ENCODE measurements at regions not wholly inside any gene's neighbourhood (a gene's known extent, or its start where the extent isn't known, plus 50 kb on each side); places are given as distances from the start of the nearest gene placed in this dataset.

DNA sequence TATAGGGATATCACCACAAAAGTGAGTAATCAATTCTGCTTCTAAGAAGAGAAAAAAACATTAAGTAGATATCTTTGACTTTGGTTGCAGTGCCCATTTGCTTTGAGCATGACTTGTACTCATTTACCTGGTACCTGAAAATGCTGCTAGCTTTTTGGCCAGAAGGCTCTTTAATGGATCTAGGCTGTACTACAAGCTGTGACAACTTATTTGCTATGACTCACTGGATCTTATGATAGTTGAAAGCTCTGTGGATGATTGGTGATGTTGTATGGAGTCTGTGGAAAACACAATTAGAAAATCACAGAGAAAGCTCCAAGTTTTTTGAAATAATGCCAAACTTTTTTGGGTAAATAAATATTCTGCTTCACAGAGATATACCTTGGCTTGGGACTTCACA, 960.9 kb upstream of the FBXO33 start:
- TF ChIP-seq POLR2AphosphoS5 (IDR thresholded peaks at IDR 0.05; ENCODE audit: low read depth, low read length) (no peak), TAF1 (IDR thresholded peaks at IDR 0.05; ENCODE audit: borderline replicate concordance, insufficient read depth, low read length) (no peak), SIN3A (IDR thresholded peaks at IDR 0.05; ENCODE audit: borderline replicate concordance, insufficient read depth, low read length) (no peak), FOXP2 (optimal IDR thresholded peaks at IDR 0.05; ENCODE audit: borderline replicate concordance, extremely low read depth, extremely low read length, insufficient read depth) (no peak)
- TF ChIP-seq, protein P1, sequence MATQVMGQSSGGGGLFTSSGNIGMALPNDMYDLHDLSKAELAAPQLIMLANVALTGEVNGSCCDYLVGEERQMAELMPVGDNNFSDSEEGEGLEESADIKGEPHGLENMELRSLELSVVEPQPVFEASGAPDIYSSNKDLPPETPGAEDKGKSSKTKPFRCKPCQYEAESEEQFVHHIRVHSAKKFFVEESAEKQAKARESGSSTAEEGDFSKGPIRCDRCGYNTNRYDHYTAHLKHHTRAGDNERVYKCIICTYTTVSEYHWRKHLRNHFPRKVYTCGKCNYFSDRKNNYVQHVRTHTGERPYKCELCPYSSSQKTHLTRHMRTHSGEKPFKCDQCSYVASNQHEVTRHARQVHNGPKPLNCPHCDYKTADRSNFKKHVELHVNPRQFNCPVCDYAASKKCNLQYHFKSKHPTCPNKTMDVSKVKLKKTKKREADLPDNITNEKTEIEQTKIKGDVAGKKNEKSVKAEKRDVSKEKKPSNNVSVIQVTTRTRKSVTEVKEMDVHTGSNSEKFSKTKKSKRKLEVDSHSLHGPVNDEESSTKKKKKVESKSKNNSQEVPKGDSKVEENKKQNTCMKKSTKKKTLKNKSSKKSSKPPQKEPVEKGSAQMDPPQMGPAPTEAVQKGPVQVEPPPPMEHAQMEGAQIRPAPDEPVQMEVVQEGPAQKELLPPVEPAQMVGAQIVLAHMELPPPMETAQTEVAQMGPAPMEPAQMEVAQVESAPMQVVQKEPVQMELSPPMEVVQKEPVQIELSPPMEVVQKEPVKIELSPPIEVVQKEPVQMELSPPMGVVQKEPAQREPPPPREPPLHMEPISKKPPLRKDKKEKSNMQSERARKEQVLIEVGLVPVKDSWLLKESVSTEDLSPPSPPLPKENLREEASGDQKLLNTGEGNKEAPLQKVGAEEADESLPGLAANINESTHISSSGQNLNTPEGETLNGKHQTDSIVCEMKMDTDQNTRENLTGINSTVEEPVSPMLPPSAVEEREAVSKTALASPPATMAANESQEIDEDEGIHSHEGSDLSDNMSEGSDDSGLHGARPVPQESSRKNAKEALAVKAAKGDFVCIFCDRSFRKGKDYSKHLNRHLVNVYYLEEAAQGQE (IDR thresholded peaks at IDR 0.05; ENCODE audit: insufficient read depth in 1 of 2, low read depth in 2 of 2, low read length in 2 of 2) = no peak

DNA sequence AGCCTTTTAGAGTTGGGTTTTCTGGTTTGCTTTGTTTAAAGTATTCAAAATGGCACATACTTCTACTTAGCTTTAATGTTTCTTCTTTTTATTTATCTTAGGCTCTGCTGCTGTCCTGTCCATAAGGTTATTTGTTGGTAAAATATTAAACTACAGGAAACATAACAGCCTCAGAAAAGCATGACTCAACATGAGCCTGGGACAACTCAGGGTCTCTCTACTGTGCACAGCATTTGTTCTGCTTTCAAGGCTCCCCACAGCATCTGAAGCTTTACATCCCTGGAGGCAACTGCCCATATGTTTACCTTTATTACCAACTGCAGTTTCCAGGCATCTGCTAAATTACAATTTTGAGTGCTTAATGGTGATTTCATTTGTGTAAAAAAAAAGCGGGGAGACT, 954.2 kb upstream of the FBXO33 start:
- TF ChIP-seq, protein P1 (IDR thresholded peaks at IDR 0.05; ENCODE audit: insufficient read depth in 1 of 2, low read depth in 2 of 2, low read length in 2 of 2) = no peak
- TF ChIP-seq TAF1 (IDR thresholded peaks at IDR 0.05; ENCODE audit: borderline replicate concordance, insufficient read depth, low read length) (no peak), FOXP2 (optimal IDR thresholded peaks at IDR 0.05; ENCODE audit: borderline replicate concordance, extremely low read depth, extremely low read length, insufficient read depth) (no peak), POLR2AphosphoS5 (IDR thresholded peaks at IDR 0.05; ENCODE audit: low read depth, low read length) (no peak), SIN3A (IDR thresholded peaks at IDR 0.05; ENCODE audit: borderline replicate concordance, insufficient read depth, low read length) (no peak)

DNA sequence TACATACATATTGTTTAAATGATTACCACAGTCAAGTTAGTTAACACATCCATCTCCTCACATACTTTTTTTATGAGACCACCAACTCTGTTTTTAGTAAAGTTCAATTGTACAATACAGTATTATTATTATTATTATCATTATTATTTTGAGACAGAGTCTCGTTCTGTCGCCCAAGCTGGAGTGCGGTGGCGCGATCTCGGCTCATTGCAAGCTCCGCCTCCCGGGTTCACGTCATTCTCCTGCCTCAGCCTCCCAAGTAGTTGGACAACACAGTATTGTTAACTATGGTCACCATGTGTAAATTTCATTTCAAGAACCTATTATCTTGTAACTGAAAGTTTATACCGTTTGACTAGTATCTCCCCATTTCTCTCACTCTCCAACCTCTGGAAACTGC, 942.0 kb upstream of the FBXO33 start:
- TF ChIP-seq, protein P1 (IDR thresholded peaks at IDR 0.05; ENCODE audit: insufficient read depth in 1 of 2, low read depth in 2 of 2, low read length in 2 of 2) = no peak
- TF ChIP-seq SIN3A (IDR thresholded peaks at IDR 0.05; ENCODE audit: borderline replicate concordance, insufficient read depth, low read length) = no peak

DNA sequence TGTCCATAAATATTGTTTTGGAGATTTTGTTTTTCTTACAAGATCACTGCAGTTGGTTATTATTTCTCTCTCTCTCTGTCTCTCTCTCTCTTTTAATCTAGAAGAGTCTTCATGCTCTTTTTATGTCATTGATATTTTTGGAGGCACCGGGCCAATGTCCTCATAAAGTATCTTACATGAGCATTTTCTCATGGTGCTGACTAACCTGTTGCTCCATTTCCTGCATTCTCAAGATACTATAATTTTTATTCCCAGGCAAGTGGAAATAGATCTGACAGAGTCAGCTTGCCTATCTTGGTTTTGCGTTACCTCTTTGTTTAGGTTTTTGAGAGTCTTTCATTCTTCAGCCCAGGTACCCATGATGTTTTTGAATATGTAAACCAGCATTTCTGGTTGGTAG, 938.8 kb upstream of the FBXO33 start:
- TF ChIP-seq SIN3A (IDR thresholded peaks at IDR 0.05; ENCODE audit: borderline replicate concordance, insufficient read depth, low read length) = no peak
- no peak for TF ChIP-seq TAF1 (IDR thresholded peaks at IDR 0.05; ENCODE audit: borderline replicate concordance, insufficient read depth, low read length)
- TF ChIP-seq POLR2AphosphoS5 (IDR thresholded peaks at IDR 0.05; ENCODE audit: low read depth, low read length) = no peak
- TF ChIP-seq, protein P1 (IDR thresholded peaks at IDR 0.05; ENCODE audit: insufficient read depth in 1 of 2, low read depth in 2 of 2, low read length in 2 of 2) = no peak
- TF ChIP-seq FOXP2 (optimal IDR thresholded peaks at IDR 0.05; ENCODE audit: borderline replicate concordance, extremely low read depth, extremely low read length, insufficient read depth) = no peak

DNA sequence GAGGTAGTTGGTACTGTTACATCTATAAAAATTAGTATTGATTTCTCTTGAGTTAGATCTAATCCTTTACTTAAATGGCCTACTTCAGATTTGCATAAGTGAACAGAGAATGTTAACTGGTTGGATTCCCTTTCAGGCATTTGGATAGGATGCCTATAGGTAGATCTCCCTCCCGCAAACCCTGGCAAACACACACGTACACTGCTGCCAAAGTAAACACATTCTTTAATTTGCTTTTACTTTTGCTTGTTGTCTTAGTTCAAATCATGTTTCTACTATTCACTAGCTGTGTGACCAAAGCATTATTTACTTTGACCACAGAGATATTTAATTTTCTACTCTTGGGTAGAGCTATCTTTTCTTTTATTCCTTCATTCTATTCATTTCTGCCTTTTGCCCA, 936.1 kb upstream of the FBXO33 start:
- no peak for TF ChIP-seq TAF1 (IDR thresholded peaks at IDR 0.05; ENCODE audit: borderline replicate concordance, insufficient read depth, low read length)
- TF ChIP-seq FOXP2 (optimal IDR thresholded peaks at IDR 0.05; ENCODE audit: borderline replicate concordance, extremely low read depth, extremely low read length, insufficient read depth) = no peak
- no peak for TF ChIP-seq POLR2AphosphoS5 (IDR thresholded peaks at IDR 0.05; ENCODE audit: low read depth, low read length)
- TF ChIP-seq SIN3A (IDR thresholded peaks at IDR 0.05; ENCODE audit: borderline replicate concordance, insufficient read depth, low read length) = no peak
- TF ChIP-seq, protein P1 (IDR thresholded peaks at IDR 0.05; ENCODE audit: insufficient read depth in 1 of 2, low read depth in 2 of 2, low read length in 2 of 2) = no peak

Data from PFSK-1 (cell line).